ENCODE measurements at regions not wholly inside any gene's neighbourhood (a gene's known extent, or its start where the extent isn't known, plus 50 kb on each side); places are given as distances from the start of the nearest gene placed in this dataset.
"Not testable (repeated sequence)": the region's sequence is repeated elsewhere in the genome, so short reads cannot be mapped to it uniquely, and the experiment has no call there.

DNA sequence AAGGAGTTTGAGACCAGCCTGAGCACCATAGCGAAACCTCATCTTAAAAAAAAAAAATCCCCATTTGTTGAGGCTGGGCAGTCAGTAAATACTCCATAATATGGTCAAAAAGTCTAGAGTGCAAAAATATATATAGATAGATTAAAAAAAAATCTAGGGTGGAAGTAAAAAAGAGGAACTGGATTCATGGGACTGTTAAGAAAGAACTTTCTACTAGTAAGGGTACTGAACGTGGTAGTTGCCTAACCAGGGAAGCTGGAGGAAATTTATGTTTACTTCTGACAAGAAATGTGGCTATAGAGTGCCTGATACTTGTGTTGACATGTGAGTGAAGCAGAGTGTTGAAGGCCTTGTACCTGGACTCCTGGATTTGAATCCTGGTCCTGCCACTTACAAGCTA, 265.9 kb upstream of the FAM78B start:
- no peaks in the 10 kb centered on the region for H3K4me1 Mint-ChIP-seq (ENCODE audit: unreplicated experiment)
- H3K27me3 Mint-ChIP-seq (ENCODE audit: unreplicated experiment): no peaks in the 10 kb centered on the region
- no peaks in the 10 kb centered on the region for H3K36me3 Mint-ChIP-seq (ENCODE audit: unreplicated experiment)
- TF ChIP-seq CTCF (IDR thresholded peaks at IDR 0.05): no peak
- no peak for DNase-seq (ENCODE audit: extremely low spot score, unreplicated experiment)
- H3K9me3 Mint-ChIP-seq (ENCODE audit: unreplicated experiment): peaks cover 7% of the 10 kb centered on the region
- no peak overlapping the region for H3K4me3 Mint-ChIP-seq (ENCODE audit: unreplicated experiment)
- H3K27ac Mint-ChIP-seq (ENCODE audit: unreplicated experiment): no peak overlapping the region

GRCh38 chr1:166433404-166434304, 266.9 kb upstream of the FAM78B start:
- not testable (repeated sequence) for H3K9me3 Mint-ChIP-seq (ENCODE audit: unreplicated experiment); H3K36me3 Mint-ChIP-seq (ENCODE audit: unreplicated experiment); H3K4me1 Mint-ChIP-seq (ENCODE audit: unreplicated experiment); DNase-seq (ENCODE audit: extremely low spot score, unreplicated experiment); H3K27ac Mint-ChIP-seq (ENCODE audit: unreplicated experiment); H3K4me3 Mint-ChIP-seq (ENCODE audit: unreplicated experiment); H3K27me3 Mint-ChIP-seq (ENCODE audit: unreplicated experiment)

GRCh38 chr1:166457700-166458099, 290.9 kb upstream of the FAM78B start:
- H3K9me3 Mint-ChIP-seq (ENCODE audit: unreplicated experiment): no peaks in the 10 kb centered on the region
- H3K27ac Mint-ChIP-seq (ENCODE audit: unreplicated experiment): no peak overlapping the region
- no peak overlapping the region for H3K4me3 Mint-ChIP-seq (ENCODE audit: unreplicated experiment)
- DNase-seq (ENCODE audit: extremely low spot score, unreplicated experiment): no peak
- H3K36me3 Mint-ChIP-seq (ENCODE audit: unreplicated experiment): no peaks in the 10 kb centered on the region
- no peak for TF ChIP-seq CTCF (IDR thresholded peaks at IDR 0.05)
- H3K4me1 Mint-ChIP-seq (ENCODE audit: unreplicated experiment): no peaks in the 10 kb centered on the region
- no peaks in the 10 kb centered on the region for H3K27me3 Mint-ChIP-seq (ENCODE audit: unreplicated experiment)

DNA sequence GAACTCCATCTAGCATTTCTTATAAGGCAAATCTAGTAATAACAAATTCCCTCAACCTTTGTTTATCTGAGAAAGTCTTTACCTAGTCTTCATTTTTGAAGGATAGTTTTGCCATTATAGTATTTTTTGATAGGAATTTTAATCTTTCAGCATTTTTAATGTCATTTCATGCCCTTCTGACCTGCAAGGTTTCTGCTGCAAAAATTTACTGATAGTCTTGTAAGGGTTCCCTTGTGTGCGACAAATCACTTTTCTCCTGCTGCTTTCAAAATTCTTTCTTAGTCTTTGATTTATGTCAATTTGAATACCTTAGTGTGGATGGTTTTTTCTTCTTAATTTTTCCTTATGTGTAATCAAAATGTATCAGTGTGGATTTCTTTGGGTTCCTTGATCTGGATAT, 297.5 kb upstream of the FAM78B start:
- no peak for TF ChIP-seq CTCF (IDR thresholded peaks at IDR 0.05)
- Mint-ChIP-seq H3K4me1 (ENCODE audit: unreplicated experiment) (no peaks in the 10 kb centered on the region), H3K36me3 (ENCODE audit: unreplicated experiment) (no peaks in the 10 kb centered on the region), H3K27me3 (ENCODE audit: unreplicated experiment) (no peaks in the 10 kb centered on the region), H3K4me3 (ENCODE audit: unreplicated experiment) (no peak overlapping the region), H3K27ac (ENCODE audit: unreplicated experiment) (no peak overlapping the region), H3K9me3 (ENCODE audit: unreplicated experiment) (peaks cover 13% of the 10 kb centered on the region)
- DNase-seq (ENCODE audit: extremely low spot score, unreplicated experiment): no peak

- Mint-ChIP-seq H3K4me3 (ENCODE audit: unreplicated experiment) (no peak overlapping the region), H3K4me1 (ENCODE audit: unreplicated experiment) (no peaks in the 10 kb centered on the region), H3K9me3 (ENCODE audit: unreplicated experiment) (peaks cover 6% of the 10 kb centered on the region), H3K27ac (ENCODE audit: unreplicated experiment) (no peak overlapping the region), H3K27me3 (ENCODE audit: unreplicated experiment) (no peaks in the 10 kb centered on the region), H3K36me3 (ENCODE audit: unreplicated experiment) (no peaks in the 10 kb centered on the region)
- no peak for TF ChIP-seq CTCF (IDR thresholded peaks at IDR 0.05)
- DNase-seq (ENCODE audit: extremely low spot score, unreplicated experiment): no peak
Measured at GRCh38 chr1:166470014-166470413, 303.2 kb upstream of the FAM78B start.
